CD4-positive, alpha-beta T cell (primary cell): ENCODE measurements at regions not wholly inside any gene's neighbourhood (a gene's known extent, or its start where the extent isn't known, plus 50 kb on each side); places are given as distances from the start of the nearest gene placed in this dataset.

Experiments
- ATAC-seq: fragments of 200-7000 bp; cut with Tn5 transposase; one replicate; pipeline ENCODE4 v1.10.0; 2022; ENCODE audit warnings: mild to moderate bottlenecking; ENCODE audit not compliant: poor library complexity
- CTCF ChIA-PET: fragments of 350-600 bp; sonication (Branson Sonifier 250); formaldehyde crosslinking; loops from one replicate; lab custom pipeline; 2021; ENCODE audit warnings: antibody characterized with exemption, inconsistent platforms; lab: Charles Lee
- POLR2A ChIA-PET: fragments of 350-600 bp; sonication (Branson Sonifier 250); formaldehyde crosslinking; loops from one replicate; lab custom pipeline; 2021; ENCODE audit warnings: antibody characterized with exemption, inconsistent platforms; lab: Charles Lee
- DNase-seq, 14 experiments: peaks; one replicate each; pipeline ENCODE4 v3.0.0-alpha.2; 2013 to 2020; ENCODE audit warnings: mixed read lengths in 2 of 14
- H3K27ac ChIP-seq, 2 donors: one replicate each; pipeline versions ENCODE4 v1.5.1 to v1.7.0; 2013; ENCODE audit warnings: low read length in 2 of 2, low read depth in 1 of 2, mild to moderate bottlenecking in 1 of 2
- H3K27me3 ChIP-seq, 2 experiments: 1 replicate in 1 of 2; 2 replicates in 1 of 2; pipeline versions ENCODE4 v1.6.1 to v1.7.0; 2013; ENCODE audit warnings: low read length in 2 of 2, control low read depth in 1 of 2, mild to moderate bottlenecking in 1 of 2, moderate library complexity in 1 of 2; ENCODE audit not compliant: insufficient read depth in 2 of 2, control insufficient read depth in 1 of 2
- H3K36me3 ChIP-seq: one replicate; pipeline ENCODE4 v1.6.1; 2013; ENCODE audit warnings: low read length, control low read depth; ENCODE audit not compliant: insufficient read depth
- H3K4me1 ChIP-seq: one replicate; pipeline ENCODE4 v1.6.1; 2013; ENCODE audit warnings: low read length, control low read depth; ENCODE audit not compliant: insufficient read depth
- H3K4me3 ChIP-seq: one replicate; pipeline ENCODE4 v1.5.1; 2013; ENCODE audit warnings: mild to moderate bottlenecking, low read length, moderate library complexity
- H3K9me3 ChIP-seq, 2 experiments: 1 replicate in 1 of 2; 2 replicates in 1 of 2; pipeline versions ENCODE4 v1.6.1 to v1.7.0; 2013; ENCODE audit warnings: low read length in 2 of 2, mild to moderate bottlenecking in 2 of 2, control low read depth in 1 of 2, moderate library complexity in 1 of 2; ENCODE audit not compliant: control insufficient read depth in 1 of 2, insufficient read depth in 1 of 2
- H3K27ac Mint-ChIP-seq: one replicate; pipeline ENCODE4 v1.8.0; 2020; ENCODE audit warnings: mixed read lengths
- H3K27me3 Mint-ChIP-seq: one replicate; pipeline ENCODE4 v1.8.0; 2021; ENCODE audit warnings: mixed read lengths
- H3K36me3 Mint-ChIP-seq: one replicate; pipeline ENCODE4 v1.8.0; 2021; ENCODE audit warnings: low read depth, mixed read lengths
- H3K4me1 Mint-ChIP-seq: one replicate; pipeline ENCODE4 v1.8.0; 2021; ENCODE audit warnings: low read depth, mixed read lengths
- H3K4me3 Mint-ChIP-seq: one replicate; pipeline ENCODE4 v1.8.0; 2020; ENCODE audit warnings: mild to moderate bottlenecking, mixed read lengths
- H3K9me3 Mint-ChIP-seq: one replicate; pipeline ENCODE4 v1.8.0; 2020; ENCODE audit warnings: mixed read lengths
- intact Hi-C, 2 experiments: fragments of 100-400 bp; cut with DNase I in 1 of 2; cut with micrococcal nuclease in 1 of 2; formaldehyde crosslinking; loops; one replicate each; pipeline versions ENCODE4 v1.15.1 to v1.9.0; 2023 to 2025; cut with DNase I, micrococcal nuclease
- TF ChIP-seq, protein P1 (sequence below): fragments of 200-600 bp; IDR thresholded peaks from one replicate; pipeline ENCODE4 v1.8.0; 2022; ENCODE audit warnings: antibody characterized with exemption, mild to moderate bottlenecking

DNA sequence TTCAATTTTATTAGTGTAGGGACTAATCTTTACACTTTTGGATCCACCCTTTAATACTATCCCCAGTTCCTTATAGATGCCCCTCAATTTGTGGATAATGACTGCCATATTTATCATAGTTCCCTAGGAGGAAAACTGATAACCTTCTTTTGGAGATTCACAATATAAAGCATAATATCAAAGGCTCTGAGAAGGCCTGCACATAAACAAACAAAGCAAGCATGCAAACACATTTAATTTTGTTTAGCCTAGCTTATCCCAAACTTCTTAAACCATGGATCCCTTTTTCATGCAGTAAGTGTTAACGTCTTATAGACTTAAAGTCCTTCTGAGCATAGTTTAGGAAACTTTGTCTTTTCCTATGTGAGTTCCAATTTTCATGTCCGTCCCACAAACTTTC, 290.4 kb upstream of the TBX3 start:
- Mint-ChIP-seq H3K4me1 (no peaks in the 10 kb centered on the region), H3K9me3 (peaks cover 6% of the 10 kb centered on the region), H3K27me3 (no peaks in the 10 kb centered on the region), H3K27ac (no peak overlapping the region), H3K4me3 (no peak overlapping the region), H3K36me3 (no peaks in the 10 kb centered on the region)
- DNase-seq: no peak
- H3K9me3 ChIP-seq: no peaks in the 10 kb centered on the region
- H3K27me3 ChIP-seq: no peaks in the 10 kb centered on the region
- TF ChIP-seq, protein P1, sequence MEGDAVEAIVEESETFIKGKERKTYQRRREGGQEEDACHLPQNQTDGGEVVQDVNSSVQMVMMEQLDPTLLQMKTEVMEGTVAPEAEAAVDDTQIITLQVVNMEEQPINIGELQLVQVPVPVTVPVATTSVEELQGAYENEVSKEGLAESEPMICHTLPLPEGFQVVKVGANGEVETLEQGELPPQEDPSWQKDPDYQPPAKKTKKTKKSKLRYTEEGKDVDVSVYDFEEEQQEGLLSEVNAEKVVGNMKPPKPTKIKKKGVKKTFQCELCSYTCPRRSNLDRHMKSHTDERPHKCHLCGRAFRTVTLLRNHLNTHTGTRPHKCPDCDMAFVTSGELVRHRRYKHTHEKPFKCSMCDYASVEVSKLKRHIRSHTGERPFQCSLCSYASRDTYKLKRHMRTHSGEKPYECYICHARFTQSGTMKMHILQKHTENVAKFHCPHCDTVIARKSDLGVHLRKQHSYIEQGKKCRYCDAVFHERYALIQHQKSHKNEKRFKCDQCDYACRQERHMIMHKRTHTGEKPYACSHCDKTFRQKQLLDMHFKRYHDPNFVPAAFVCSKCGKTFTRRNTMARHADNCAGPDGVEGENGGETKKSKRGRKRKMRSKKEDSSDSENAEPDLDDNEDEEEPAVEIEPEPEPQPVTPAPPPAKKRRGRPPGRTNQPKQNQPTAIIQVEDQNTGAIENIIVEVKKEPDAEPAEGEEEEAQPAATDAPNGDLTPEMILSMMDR: no peak
- H3K27ac ChIP-seq: no peak overlapping the region
- ATAC-seq: no peak
- no peaks in the 10 kb centered on the region for H3K4me1 ChIP-seq
- intact Hi-C loops: no loop called here
- ChIA-PET CTCF (no interaction called here), POLR2A (no interaction called here)
- H3K36me3 ChIP-seq: no peaks in the 10 kb centered on the region
- no peak overlapping the region for H3K4me3 ChIP-seq

DNA sequence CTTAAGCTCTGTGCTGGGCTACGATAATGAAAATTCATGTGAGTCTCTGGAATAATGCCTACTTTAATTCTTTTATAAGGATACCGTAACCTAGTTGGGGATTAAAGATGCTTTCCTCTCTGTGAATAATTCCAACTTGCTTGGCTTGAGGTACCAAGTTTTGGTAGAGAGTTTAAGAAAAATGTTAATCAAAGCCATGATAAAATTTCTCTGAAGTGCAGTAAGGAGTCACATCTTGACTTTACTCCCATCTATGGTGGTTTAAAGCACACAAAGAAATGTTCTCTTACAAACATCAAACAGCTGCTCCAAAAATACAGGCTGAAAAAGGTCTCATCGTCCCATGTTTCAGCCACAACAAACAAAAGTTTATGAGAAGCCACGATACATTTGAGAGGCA, 284.8 kb upstream of the TBX3 start:
- ChIA-PET POLR2A (no interaction called here), CTCF (no interaction called here)
- H3K36me3 ChIP-seq: no peaks in the 10 kb centered on the region
- H3K27ac Mint-ChIP-seq: no peak overlapping the region
- H3K9me3 ChIP-seq: no peaks in the 10 kb centered on the region
- ATAC-seq: no peak
- intact Hi-C loops: no loop called here
- H3K36me3 Mint-ChIP-seq: no peaks in the 10 kb centered on the region
- H3K4me1 ChIP-seq: no peaks in the 10 kb centered on the region
- TF ChIP-seq, protein P1: no peak
- DNase-seq: no peak
- H3K27me3 Mint-ChIP-seq: no peaks in the 10 kb centered on the region
- no peak overlapping the region for H3K4me3 ChIP-seq
- H3K4me3 Mint-ChIP-seq: no peak overlapping the region
- H3K4me1 Mint-ChIP-seq: no peaks in the 10 kb centered on the region
- peaks cover 3% of the 10 kb centered on the region for H3K9me3 Mint-ChIP-seq
- no peak overlapping the region for H3K27ac ChIP-seq
- no peaks in the 10 kb centered on the region for H3K27me3 ChIP-seq

DNA sequence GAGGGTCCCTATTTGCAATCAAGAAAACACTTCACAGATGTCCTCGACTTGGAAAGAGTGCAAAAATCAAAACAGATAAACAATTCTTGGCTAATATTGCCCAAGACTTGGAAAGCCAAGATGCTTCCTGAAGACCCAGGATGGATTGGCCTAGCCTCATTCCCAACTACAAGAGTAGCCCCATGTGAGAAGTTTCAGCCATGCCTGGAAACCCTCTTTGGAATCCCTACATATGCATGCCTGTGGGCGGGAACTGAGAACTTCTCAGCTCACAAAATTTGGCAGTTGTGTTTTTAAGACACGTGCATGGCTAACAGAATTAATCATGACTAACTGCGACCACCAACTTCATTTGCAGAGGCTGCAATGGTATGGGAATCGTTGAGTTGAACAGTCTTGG, 283.2 kb upstream of the TBX3 start:
- POLR2A ChIA-PET: no interaction called here
- Mint-ChIP-seq H3K4me3 (no peak overlapping the region), H3K27ac (no peak overlapping the region), H3K4me1 (no peaks in the 10 kb centered on the region), H3K36me3 (no peaks in the 10 kb centered on the region), H3K9me3 (peaks cover 3% of the 10 kb centered on the region), H3K27me3 (no peaks in the 10 kb centered on the region)
- no peaks in the 10 kb centered on the region for H3K27me3 ChIP-seq
- CTCF ChIA-PET: no interaction called here
- no peak for DNase-seq
- ATAC-seq: no peak
- intact Hi-C loops: no loop called here
- no peaks in the 10 kb centered on the region for H3K9me3 ChIP-seq
- no peaks in the 10 kb centered on the region for H3K36me3 ChIP-seq
- no peak overlapping the region for H3K4me3 ChIP-seq
- no peaks in the 10 kb centered on the region for H3K4me1 ChIP-seq
- TF ChIP-seq, protein P1: no peak
- no peak overlapping the region for H3K27ac ChIP-seq
